GM21786 (cell line): ENCODE measurements at regions not wholly inside any gene's neighbourhood (a gene's known extent, or its start where the extent isn't known, plus 50 kb on each side); places are given as distances from the start of the nearest gene placed in this dataset.
"Not testable (repeated sequence)": the region's sequence is repeated elsewhere in the genome, so short reads cannot be mapped to it uniquely, and the experiment has no call there.

ENCODE experiments used
- ATAC-seq: cut with Tn5 transposase; IDR thresholded peaks from one replicate; pipeline ENCODE4 v1.9.1; 2021; ENCODE audit not compliant: unreplicated experiment

DNA sequence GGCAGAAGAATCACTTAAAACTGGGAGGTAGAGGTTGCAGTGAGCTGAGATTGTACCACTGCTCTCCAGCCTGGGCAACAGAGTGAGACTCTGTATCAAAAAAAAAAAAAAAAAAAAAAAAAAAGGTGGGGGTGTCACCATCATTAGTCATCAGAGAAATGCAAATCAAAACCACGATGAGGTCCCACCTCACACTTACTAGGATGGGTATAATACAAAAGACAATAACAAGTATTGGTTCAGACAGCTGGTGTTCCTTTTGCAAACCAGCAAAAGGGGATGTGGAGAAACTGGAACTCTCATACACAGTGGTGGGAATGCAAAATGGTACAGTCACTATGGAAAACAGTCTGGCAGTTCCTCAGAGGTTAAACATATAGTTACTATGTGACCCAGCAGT lies 78.7 kb upstream of the TSC22D2 start:
- ATAC-seq, result no peak

DNA sequence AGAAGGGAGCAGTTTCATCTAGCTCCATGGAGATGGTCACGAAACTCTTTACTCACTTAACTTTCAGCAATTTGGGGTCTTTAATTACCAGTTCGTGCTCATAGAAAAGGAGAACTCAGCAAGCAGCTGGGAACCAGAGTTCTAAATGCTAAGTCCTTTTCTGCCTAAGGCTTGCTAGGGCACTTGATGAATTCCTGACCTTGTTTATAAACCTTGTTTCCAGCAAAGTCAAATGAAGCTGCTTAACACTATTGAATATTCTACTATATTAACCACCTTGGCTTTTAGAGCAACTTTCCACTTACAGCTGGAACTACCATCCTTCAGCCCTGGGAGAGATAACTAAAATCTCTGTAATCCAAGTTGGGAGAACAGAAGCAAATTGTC lies 79.5 kb upstream of the TSC22D2 start:
- no peak for ATAC-seq

DNA sequence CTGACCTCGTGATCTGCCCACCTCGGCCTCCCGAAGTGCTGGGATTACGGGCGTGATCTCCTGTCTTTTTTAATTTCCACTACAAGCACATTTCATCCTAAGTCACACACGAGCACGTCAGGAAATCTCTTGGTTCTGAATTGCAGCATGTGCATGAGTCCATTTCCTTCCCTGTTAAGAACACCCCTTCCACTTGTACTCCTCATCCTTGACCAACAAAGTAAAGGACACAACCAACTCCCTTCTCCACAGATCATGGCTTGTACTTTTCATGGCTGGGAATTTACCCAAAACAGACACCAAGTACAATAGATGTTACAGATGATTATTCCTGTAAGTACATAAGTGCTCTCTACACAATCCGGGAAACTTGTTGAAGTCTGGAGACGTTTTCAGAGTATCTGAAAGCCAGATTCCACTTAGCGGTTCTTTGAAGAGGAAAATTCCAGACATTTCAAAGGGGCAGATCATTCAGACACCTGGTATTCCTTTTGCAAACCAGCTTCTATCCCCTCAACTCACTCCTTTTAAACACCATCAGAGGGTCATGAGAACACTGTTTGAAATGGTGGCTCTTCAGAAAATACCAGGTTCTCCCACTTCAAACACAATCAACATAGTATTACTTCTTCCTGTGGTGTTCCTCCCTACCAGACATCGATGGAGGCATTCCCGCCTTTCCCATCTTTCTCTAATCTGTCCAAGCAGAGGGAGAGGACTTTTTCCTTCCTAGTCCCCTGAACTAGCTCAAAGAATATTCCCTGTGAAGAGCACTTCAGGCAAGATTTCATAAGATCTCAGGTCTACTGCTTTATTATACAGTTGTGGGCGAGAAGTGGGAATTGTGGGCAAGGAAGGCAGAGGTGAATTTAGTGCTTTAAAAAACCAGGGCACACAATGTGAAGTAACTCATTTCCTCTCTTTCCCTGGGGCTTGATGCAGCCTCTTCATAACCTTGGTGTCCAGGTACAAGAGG lies 80.1 kb upstream of the TSC22D2 start:
- no peak for ATAC-seq

DNA sequence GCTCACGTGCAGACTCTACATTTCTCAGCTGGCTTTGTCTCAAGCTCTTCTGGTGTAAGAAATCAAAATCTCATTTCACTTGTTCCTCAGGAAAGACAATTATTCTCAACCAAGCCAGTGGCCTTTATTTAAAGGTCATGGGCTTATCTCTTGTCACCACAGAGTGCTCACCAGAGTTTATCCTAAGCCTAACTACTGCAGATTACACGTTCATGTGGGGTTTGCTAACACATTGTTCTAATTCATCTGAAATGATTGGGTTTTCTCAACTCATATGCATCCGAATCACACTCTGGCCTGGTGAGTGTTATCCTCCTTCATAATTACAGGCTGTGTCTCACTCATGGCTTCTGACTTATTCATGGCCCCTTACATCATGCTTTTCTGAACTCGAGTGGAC lies 83.3 kb upstream of the TSC22D2 start:
- ATAC-seq, result no peak

- ATAC-seq, result no peak
These were observed 83.9 kb upstream of the TSC22D2 start for GRCh38 chr3:150324245-150324644.

GRCh38 chr3:150323770-150324169 lies 84.3 kb upstream of the TSC22D2 start:
- no peak for ATAC-seq

GRCh38 chr3:150323091-150323490 lies 85.0 kb upstream of the TSC22D2 start:
- ATAC-seq, result not testable (repeated sequence)

- not testable (repeated sequence) for ATAC-seq
These were observed 87.1 kb upstream of the TSC22D2 start for GRCh38 chr3:150320971-150321370.

DNA sequence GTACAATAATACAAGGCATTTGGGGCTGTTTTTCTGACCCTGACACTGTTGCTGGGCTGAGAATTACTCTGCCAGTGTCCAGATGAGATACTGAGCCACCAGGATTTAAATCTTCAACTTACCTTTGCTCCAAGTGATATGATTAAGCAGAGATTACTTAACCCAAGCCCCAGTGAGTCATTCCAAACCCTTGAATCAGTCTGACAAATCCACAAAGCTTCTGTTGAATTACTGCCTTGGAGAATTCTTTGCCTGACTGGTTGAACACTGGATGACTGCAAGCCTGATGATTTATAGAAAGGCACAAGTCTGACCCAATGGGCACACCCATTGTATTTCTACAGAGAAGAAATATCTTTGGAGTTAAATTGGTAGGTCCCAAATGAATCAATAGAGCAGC lies 88.2 kb upstream of the TSC22D2 start:
- no peak for ATAC-seq

DNA sequence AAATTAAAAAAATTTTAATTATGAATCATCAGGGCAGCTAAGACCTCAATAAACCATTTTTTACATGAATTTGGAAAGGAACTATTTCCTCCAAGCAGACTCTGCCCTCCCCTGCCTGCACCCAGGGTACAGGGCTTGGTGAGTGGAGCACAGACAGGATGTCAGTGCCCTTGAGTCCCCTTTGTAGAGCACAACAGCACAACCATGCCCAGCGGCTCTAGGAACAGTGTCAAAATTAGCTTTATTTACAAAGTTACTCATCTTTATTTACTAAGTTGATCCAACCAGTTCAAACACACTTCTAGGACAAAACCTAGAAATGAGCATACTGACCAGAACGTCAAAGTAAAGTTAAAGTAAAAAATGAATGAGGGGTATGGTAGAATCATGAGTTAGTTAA lies 90.6 kb upstream of the TSC22D2 start:
- no peak for ATAC-seq

GRCh38 chr3:150315721-150316120 lies 92.4 kb upstream of the TSC22D2 start:
- ATAC-seq, result no peak

DNA sequence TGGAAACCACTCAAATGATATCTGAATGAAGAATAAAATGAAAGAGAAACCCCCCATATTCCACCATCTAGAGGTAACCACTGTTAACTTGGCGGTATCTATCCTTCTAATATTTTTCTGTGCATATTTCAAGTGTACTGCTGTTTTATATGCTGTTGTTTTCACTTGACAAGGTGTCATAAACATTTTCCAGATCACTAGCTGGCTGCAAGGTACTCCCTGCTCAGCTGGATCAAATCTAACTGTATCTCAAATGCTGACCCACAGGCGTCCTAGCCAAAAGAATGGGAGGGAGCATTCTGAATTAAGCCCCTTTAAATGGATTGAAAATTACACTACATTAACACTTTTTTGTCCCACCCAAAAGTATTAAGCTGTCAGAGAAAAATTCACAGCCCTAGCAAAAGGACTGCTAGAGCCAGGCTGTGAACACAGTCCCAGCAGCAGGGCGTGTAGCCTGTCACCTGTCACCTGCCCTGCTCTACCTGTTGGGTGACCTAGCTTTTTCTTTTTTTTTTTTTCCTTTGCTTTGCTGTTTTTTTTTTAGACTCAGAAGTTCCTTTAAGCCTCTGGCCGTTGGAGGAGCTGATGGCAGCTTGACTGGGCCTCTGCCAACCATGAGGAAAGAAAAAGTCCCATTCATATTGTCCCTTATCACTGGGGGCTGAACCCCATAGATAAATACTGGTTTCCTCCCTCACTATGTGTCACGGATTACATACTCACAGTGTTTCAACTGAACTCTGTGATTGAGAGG lies 93.7 kb upstream of the TSC22D2 start:
- ATAC-seq, result no peak

DNA sequence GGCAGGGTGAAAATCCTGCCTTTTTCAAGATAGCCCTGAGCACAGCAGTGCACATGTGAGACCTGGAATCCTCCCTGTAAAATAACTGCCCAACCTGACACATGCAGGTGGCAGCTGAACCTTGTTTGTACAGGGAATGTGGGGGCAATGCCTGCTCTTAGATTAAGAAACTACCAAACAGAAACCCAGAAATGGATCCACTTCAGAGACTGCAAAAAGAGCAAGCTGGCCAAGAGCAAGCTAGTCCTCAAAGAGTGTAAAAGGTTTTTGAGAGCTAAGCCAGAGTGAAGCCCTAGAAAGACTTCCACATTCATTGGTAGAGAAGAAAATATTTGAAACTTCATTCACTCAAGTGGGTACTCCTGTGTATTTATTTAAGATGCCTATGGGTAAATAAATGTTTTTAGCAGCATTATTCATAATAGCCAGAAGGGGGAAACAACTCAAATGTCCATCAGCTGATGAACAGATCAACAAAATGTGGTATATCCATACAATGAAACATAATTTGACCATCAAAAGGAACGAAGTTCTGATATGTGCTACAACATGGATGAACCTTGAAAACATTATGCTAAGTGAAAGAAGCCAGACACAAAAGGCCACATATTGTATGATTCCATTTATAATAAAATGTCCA lies 96.0 kb upstream of the TSC22D2 start:
- ATAC-seq, result no peak

- no peak for ATAC-seq
These were observed 96.9 kb upstream of the TSC22D2 start for GRCh38 chr3:150311156-150311555.

GRCh38 chr3:150309557-150309956 lies 98.5 kb upstream of the TSC22D2 start:
- ATAC-seq, result no peak

- no peak for ATAC-seq
These were observed 98.9 kb upstream of the TSC22D2 start for GRCh38 chr3:150309257-150309542.

- no peak for ATAC-seq
These were observed 99.4 kb upstream of the TSC22D2 start for GRCh38 chr3:150308481-150309256.

DNA sequence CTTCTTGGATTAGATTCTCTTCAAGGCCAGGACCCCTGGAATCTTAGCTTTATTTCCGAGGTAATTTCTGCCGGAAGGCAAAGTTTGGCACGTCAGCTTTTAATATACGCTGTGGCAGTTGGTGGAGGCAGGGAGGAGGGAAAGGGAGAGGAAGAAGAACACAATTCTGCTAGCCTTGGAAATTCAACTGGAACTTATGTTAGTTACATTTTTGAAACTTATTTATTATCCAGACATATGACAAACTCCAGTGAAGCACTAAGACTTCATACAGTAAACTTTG lies 100.1 kb upstream of the TSC22D2 start:
- no peak for ATAC-seq

- ATAC-seq, result no peak
These were observed 100.6 kb upstream of the TSC22D2 start for GRCh38 chr3:150307311-150308036.

GRCh38 chr3:150306906-150307305 lies 101.2 kb upstream of the TSC22D2 start:
- ATAC-seq, result no peak

DNA sequence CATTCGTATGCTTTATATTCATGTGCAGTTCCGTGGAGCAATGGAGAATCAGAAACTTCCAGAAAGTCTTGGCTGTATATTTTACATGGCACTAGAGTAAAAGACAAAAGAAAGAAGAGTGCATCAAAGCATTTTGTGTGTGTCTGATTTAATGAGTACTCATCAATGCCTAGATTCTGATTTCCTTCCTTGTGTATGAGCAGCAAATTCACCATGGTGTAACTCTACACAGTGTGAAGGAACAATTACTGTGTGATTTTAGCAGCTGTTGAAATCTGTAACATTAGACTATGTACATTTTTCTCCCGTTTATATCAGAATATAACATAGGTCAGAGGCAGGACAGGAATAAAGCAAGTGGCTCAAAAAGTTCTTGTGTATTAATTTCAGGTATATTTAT lies 102.0 kb upstream of the TSC22D2 start:
- ATAC-seq, result no peak
